HCT116 (cell line): ENCODE measurements at regions not wholly inside any gene's neighbourhood (a gene's known extent, or its start where the extent isn't known, plus 50 kb on each side); places are given as distances from the start of the nearest gene placed in this dataset.

Experiments
- ATF3 ChIP-seq: IDR thresholded peaks from 2 replicates; pipeline ENCODE4 v1.6.1; 2012
- CEBPB ChIP-seq: IDR thresholded peaks from 2 replicates; pipeline ENCODE4 v1.6.1; 2012; ENCODE audit warnings: low read depth
- CTCF ChIP-seq, 3 experiments: fragments of 200-600 bp in 1 of 3; sonication (generic) in 1 of 3; IDR thresholded peaks in 2 of 3; conservative IDR thresholded peaks in 1 of 3; 2 replicates each; pipeline ENCODE4 v1.5.1; 2012 to 2017; ENCODE audit warnings: low read depth in 2 of 3, low read length in 2 of 3, antibody characterized with exemption in 1 of 3, borderline replicate concordance in 1 of 3, control low read depth in 1 of 3, mild to moderate bottlenecking in 1 of 3, mixed read lengths in 1 of 3, mixed run types in 1 of 3, moderate library complexity in 1 of 3; ENCODE audit not compliant: insufficient read depth in 1 of 3
- EGR1 ChIP-seq: IDR thresholded peaks from 2 replicates; pipeline ENCODE4 v1.6.1; 2012; ENCODE audit warnings: low read depth
- POLR2A ChIP-seq: IDR thresholded peaks from 2 replicates; pipeline ENCODE4 v1.7.0; 2011; ENCODE audit warnings: borderline replicate concordance; ENCODE audit not compliant: insufficient read depth, insufficient read length; ENCODE audit errors: extremely low read depth
- RAD21 ChIP-seq: IDR thresholded peaks from 2 replicates; pipeline ENCODE4 v1.6.1; 2012; ENCODE audit warnings: low read depth, mild to moderate bottlenecking
- REST ChIP-seq: IDR thresholded peaks from 2 replicates; pipeline ENCODE4 v1.6.1; 2012; ENCODE audit warnings: low read depth
- ZNF274 ChIP-seq: fragments of 200-500 bp; sonication (Bioruptor generic); IDR thresholded peaks from 2 replicates; pipeline ENCODE4 v1.6.1; 2014; ENCODE audit warnings: mild to moderate bottlenecking, low read depth, low read length, inconsistent platforms

GRCh38 chr1:240014051-240014450 is 77.6 kb upstream of the FMN2 start:
- TF ChIP-seq EGR1 (no peak), REST (no peak), CTCF (IDR thresholded peaks at IDR 0.05 in 2 of 3, conservative IDR thresholded peaks at IDR 0.05 in 1 of 3; ENCODE audit: borderline replicate concordance in 1 of 3, insufficient read depth in 1 of 3, low read depth in 2 of 3, low read length in 2 of 3) (no peak), ZNF274 (no peak), POLR2A (no peak), CEBPB (no peak), ATF3 (no peak), RAD21 (no peak)
